ENCODE measurements at regions not wholly inside any gene's neighbourhood (a gene's known extent, or its start where the extent isn't known, plus 50 kb on each side); places are given as distances from the start of the nearest gene placed in this dataset.
"Not testable (repeated sequence)": the region's sequence is repeated elsewhere in the genome, so short reads cannot be mapped to it uniquely, and the experiment has no call there.

DNA sequence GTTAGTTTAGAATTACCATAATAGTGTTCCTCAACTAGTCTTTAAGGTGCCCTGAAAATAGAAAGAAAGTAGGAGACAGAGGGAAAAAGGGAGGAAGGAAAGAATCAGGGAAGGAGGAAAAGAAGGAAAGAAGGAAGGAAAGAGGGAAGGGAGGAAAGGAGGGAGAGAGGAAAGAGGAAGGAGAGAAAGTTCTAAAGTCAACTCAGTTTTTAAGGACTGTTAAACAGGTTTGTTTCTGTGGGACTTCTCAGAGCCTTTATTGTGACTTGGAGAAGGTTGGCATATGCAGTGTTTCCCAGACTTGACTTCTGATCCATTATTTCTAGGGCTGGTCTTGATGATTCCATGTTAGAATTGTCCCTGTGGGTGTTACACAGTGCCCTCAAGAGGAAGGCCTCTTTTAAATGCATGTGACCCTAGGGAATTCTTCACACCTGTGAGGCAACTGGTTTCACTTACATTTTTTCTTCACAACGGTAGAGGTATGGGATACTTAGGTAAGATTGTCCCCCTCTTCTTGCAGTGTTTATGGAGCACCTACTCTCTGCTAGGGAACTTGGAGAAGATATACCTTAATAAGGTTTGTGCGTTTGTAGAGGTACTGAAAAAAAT, 132.7 kb upstream of the GMDS start:
- DNase-seq (ENCODE audit: low read depth in 2 of 2) = no peak

- DNase-seq (ENCODE audit: low read depth in 2 of 2) = no peak
These were observed 131.3 kb upstream of the GMDS start for GRCh38 chr6:2376429-2377355.

- DNase-seq (ENCODE audit: low read depth in 2 of 2) = no peak
These were observed 130.0 kb upstream of the GMDS start for GRCh38 chr6:2375443-2375842.

- DNase-seq (ENCODE audit: low read depth in 2 of 2) = no peak
These were observed 124.2 kb upstream of the GMDS start for GRCh38 chr6:2369606-2370005.

DNA sequence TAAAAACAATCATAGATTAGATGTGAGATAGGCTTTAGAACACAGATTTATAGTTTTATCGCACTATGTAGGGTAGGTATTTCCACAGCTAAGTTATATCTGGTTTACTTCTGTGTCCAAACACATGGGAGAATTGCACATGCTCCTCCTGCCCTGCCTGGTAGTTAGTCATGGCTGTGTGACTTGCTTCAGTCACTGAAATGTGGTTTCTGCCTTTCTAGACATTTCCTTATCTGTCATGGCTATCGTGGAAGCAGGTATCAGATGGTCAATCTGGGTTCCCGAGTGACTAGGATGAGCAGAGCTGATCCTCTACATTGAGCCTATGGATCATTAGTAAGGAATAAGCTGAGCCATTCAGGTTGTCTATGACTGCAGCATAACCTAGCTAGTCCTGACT, 117.8 kb upstream of the GMDS start:
- no peak for DNase-seq (ENCODE audit: low read depth in 2 of 2)

DNA sequence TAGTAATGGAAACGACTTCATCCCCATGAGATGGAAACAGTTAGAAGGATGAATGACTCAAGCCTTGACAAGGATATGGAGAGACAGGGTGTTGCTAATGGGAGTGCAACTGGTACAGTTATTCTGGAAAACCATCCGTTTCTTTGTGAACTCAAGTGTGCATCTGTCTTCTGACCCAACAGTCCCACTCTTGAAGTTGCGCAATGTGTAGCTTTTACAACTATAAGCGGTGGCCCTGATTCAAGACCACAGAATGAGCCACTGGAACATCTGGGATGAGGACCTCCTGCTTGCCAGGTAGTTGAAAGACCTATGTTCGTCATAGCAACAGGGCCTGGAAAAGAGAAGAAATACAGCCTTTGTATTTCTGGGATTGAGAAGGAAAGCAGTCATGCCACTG, 115.8 kb upstream of the GMDS start:
- no peak for DNase-seq (ENCODE audit: low read depth in 2 of 2)

DNA sequence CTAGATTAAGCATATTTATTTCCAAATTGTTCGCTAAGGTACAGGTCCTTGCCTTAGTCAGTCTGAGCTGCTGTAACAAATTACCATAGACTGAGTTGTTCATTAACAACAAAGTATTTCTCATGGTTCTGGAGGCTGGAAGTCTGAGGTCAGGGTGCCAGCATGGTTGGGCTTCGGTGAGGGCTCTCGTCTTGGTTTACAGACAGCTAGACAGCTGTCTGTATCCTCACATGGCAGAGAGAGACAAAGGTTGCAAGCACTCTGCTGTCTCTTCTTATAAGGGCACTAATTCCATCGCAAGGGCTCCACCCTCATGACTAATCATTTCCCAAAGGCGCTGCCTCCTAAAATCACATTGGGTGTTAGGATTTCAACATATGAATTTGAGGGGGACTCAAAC, 115.3 kb upstream of the GMDS start:
- DNase-seq (ENCODE audit: low read depth in 2 of 2) = no peak

GRCh38 chr6:2360126-2360525, 114.7 kb upstream of the GMDS start:
- DNase-seq (ENCODE audit: low read depth in 2 of 2) = no peak

GRCh38 chr6:2355150-2355549, 109.7 kb upstream of the GMDS start:
- DNase-seq (ENCODE audit: low read depth in 2 of 2) = no peak

DNA sequence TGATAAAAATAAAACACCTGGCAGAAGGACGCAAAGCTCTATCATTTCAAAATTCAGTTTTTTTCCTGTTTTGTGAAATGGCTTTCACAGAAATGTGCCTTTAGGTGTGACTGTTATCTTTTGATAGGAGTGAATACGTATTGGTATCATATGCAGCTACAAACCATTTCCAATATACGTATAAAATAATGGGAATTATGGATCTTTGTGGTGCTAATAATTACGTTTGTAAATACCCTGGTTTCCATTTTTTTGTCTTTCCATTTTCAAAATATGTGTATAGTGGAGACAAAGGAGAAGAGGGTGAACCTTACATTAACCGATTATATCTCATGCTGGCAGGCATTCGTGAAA, 108.7 kb upstream of the GMDS start:
- no peak for DNase-seq (ENCODE audit: low read depth in 2 of 2)

DNA sequence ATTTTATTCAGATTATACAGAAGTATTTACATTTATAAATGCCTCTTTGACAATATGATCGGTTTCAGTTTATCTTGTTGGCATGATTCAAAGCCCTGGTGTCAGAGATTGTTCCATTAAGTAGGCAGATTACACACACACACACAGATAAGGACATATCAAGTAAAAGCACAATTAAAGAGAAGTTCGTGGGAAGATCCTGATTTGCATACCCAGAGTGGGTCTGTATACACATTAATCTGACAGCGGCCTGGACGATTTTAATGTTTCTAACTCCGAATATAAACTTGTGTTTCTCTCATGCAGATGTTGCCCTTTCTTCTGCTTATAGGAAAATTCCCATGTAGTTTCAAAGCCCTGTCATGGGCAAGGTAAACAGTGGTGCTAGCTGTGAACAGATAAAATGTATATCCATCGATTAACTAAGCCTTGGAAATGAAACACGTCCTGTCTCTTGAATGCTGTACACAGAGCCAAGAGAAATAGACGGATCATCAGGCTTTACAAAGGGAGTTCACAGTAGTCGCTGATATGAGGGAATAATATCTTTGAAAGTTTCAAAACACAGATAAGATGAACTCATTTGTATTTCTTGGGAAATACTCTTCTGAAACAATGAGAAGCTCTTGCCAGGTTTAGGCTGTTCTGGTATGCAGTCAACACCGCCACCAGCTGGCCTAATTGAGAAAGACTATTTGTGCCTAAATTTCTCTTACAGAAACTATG, 108.2 kb upstream of the GMDS start:
- DNase-seq (ENCODE audit: low read depth in 2 of 2) = peak in 1 of 2 donors; percentile 8

DNA sequence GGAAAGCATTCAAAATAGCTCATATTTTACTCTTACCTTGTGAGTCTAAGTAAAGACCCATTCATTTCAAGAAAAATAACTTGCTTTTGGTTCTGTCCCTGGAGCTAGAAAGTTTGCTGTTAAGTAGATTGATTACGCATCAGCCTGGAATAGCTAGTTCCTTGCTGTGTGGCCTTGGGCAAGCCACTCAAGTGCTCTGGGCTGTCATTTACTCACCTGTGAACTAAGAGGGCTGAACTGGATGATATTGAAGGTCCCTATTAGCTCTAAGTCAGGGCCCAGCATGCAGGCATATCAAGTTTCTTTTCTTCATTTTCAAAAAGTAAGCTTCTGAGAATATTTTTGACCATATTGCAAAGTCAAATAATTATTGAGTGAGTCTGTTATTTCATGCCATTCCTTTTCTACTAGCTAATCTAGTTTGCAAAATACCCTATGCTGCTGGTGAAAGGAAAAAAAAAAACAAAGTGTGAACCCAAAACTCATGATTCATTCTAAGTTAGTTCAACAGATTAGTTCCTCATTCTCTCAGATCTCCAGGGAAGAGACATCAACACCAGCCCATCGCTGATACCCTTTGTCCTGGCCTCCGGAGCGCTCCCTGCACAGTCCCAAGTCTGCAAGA, 106.5 kb upstream of the GMDS start:
- no peak for DNase-seq (ENCODE audit: low read depth in 2 of 2)

GRCh38 chr6:2351090-2351489, 105.7 kb upstream of the GMDS start:
- DNase-seq (ENCODE audit: low read depth in 2 of 2) = no peak

- no peak for DNase-seq (ENCODE audit: low read depth in 2 of 2)
These were observed 100.7 kb upstream of the GMDS start for GRCh38 chr6:2346078-2346477.

DNA sequence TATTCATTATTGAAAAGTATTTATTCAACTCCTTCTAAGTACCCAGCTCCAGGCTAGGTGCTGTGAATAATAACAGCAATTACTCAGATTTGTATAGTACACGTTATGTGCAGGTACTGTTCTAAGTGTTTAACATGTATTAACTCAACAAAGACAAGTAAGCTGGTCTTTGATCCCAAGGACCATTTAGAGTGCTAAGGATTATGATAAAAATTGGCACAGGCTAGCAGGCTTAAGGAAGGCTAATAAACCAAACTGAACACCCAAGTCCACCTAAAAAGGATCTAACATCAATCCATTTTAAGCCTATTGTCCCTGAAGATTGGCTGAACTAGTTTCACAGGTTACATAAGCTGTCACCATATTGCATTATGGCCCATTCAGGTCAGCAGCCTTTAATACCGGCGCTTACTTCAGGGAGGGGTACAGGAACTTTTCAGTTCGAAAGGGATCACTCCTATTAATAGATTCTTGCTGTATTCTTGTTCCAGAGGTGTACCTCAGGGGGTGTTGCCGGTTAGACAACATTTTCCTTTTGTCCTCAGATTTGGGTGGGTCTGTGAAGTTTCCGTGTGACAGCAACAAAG, 99.0 kb upstream of the GMDS start:
- DNase-seq (ENCODE audit: low read depth in 2 of 2) = no peak

- DNase-seq (ENCODE audit: low read depth in 2 of 2) = no peak
These were observed 82.2 kb upstream of the GMDS start for GRCh38 chr6:2327591-2327990.

GRCh38 chr6:2324166-2324953, 79.0 kb upstream of the GMDS start:
- no peak for DNase-seq (ENCODE audit: low read depth in 2 of 2)

DNA sequence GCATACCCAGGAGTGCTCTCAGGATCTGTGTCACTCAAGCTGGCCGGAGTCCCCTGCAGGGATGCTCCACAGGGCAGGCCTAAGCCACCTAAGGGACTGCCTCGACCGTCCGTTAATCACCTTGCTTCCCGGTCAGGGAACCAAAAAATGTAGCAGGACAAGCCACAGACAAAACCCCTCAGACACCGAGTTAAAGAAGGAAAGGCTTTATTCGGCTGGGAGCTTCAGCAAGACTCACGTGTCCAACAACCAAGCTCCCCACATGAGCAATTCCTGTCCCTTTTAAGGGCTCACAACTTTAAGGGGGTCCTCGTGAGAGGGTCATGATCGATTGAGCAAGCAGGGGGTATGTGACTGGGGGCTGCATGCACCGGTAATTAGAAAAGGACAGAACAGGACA, 72.1 kb upstream of the GMDS start:
- DNase-seq (ENCODE audit: low read depth in 2 of 2) = not testable (repeated sequence)

DNA sequence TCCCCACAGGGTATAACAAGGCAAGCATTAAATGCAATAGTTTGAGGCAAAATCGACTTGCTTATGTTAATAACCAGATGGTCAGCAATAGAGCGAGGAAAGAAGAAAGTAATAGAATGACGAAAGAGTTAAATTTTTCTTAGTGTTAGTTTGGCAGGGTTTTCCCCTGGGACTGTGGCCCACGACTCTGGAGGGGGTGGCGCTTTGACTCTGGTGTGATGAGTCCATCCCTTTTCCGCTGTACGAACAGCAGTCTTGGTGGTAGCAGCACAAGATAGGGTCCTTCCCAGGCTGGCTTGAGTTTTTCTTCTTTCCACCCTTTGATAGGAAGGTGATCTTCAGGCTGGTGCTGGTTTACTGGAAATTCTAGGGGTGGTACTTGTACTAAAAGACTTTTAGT, 69.2 kb upstream of the GMDS start:
- no peak for DNase-seq (ENCODE audit: low read depth in 2 of 2)

DNA sequence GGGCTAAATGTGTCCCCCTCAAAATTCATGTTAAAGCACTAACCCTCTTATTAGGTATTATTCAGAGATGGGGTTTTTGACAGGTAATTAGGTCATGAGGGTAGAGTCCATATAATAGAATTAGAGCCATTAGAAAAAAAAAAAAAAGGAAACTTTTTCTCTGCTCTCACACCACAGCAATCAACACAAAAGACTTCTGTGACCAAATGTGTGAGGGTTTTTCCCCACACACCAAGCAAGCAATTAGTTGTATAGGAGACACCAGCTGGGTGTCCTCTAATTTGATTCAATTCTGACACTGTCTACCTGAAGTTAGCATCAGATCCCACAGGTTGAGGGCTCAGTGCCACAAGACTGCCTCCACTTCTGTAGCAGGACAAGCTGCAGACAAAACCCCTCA, 64.6 kb upstream of the GMDS start:
- no peak for DNase-seq (ENCODE audit: low read depth in 2 of 2)

- no peak for DNase-seq (ENCODE audit: low read depth in 2 of 2)
These were observed 63.7 kb upstream of the GMDS start for GRCh38 chr6:2309122-2309521.
